Left hindlimb (tissue), 1 donor: ENCODE measurements at regions not wholly inside any gene's neighbourhood (a gene's known extent, or its start where the extent isn't known, plus 50 kb on each side); places are given as distances from the start of the nearest gene placed in this dataset.
"Not testable (repeated sequence)": the region's sequence is repeated elsewhere in the genome, so short reads cannot be mapped to it uniquely, and the experiment has no call there.

Experiments used
- DNase-seq: peaks from one replicate; pipeline ENCODE4 v3.0.0-alpha.2; 2018

DNA sequence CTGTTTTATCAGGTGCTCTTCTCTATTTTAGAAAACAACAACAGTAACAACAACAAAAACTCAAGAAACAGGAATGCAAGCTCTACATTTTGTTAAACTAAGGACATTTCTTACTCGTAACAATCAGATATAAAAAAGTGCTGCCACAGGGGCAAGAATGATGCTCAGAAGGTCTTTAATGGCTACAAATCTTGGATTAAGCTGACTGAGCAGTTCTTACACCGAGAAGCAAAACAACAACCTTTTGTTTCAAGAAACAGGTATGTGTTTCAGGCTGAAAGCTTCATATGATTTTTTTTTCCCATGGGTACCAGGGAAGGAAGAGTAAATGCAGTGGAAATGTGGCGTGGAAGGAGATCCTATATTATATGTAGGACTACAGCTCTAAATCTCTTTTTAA is 786.8 kb upstream of the FBXO33 start:
- no peak for DNase-seq

DNA sequence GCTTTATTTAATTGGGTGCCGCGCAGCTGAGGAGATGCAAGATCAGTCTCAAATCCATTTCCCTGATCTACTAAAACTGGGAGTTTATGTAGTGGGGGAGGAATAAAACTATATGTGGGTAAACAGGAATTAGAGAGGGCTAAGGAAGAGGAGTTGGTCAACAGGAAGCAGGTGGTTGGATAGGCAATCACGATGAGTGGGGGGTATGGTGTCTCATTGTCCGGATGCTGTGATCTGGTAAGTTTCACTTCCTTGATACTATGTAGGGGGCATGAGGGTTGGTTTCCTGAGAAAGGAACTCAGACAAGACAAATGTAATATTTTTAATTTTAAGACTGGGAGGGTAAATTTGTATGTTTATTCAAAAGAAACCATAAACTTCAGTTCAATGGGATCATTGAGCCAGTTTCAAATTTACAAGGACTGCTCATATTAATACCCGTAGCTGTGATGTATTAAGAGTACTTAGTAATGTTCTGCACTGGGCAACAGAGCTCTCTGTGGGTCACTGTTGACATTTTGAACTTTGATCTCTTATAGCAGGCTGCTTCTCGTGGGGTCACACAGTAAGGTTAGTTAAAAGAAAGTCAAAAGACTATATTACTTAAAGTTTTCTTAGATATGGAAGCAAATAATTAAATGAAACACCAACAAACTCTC is 786.2 kb upstream of the FBXO33 start:
- no peak for DNase-seq

DNA sequence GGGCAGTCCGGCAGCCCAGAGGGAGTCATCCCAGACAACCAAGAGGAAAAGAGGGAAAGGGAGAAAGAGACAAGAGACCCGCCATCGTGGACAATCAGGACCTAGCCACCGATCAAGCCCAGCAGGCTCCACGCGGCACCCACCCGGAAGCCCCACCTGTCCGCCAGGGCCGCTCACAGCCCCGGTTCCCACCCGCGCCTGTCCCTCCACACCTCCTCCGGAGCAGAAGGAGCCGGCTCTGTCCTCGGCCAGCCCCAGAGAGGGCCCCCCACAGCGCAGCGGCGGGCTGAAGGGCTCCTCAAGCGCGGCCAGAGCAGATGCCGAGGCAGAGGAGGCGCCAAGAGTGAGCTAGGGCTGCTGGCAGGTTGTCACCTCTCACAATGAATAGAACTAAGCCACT is 784.7 kb upstream of the FBXO33 start:
- no peak for DNase-seq

DNA sequence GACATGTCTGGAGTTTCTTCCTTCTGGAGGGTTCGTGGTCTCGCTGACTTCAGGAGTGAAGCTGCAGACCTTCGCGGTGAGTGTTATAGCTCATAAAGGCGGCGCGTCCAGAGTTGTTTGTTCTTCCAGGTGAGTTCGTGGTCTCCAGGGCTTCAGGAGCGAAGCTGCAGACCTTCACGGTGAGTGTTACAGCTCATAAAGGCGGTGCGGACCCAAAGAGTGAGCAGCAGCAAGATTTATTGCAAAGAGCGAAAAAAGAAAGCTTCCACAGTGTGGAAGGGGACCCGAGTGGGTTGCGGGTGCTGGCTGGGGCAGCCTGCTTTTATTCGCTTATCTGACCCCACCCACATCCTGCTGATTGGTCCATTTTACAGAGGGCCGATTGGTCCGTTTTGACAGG is 784.2 kb upstream of the FBXO33 start:
- DNase-seq, result not testable (repeated sequence)

DNA sequence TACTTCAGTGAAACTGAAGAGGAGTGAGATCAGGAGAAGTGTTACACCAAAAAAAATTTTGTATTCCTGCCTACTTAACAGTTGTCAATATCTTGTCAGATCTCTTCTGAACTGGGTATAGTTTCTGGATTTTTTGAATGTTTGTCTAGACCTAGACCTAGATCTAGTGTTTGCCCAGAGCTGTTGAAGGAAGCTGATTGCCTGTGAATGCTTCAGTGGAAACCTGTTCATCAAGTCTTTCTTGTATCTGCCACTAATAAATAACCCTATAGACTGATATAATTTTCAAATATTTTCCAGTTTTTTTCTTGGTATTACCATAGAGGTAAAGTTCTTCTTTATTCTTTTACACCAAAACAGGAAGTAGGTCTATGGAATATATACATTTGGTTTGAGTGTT is 781.5 kb upstream of the FBXO33 start:
- no peak for DNase-seq

DNA sequence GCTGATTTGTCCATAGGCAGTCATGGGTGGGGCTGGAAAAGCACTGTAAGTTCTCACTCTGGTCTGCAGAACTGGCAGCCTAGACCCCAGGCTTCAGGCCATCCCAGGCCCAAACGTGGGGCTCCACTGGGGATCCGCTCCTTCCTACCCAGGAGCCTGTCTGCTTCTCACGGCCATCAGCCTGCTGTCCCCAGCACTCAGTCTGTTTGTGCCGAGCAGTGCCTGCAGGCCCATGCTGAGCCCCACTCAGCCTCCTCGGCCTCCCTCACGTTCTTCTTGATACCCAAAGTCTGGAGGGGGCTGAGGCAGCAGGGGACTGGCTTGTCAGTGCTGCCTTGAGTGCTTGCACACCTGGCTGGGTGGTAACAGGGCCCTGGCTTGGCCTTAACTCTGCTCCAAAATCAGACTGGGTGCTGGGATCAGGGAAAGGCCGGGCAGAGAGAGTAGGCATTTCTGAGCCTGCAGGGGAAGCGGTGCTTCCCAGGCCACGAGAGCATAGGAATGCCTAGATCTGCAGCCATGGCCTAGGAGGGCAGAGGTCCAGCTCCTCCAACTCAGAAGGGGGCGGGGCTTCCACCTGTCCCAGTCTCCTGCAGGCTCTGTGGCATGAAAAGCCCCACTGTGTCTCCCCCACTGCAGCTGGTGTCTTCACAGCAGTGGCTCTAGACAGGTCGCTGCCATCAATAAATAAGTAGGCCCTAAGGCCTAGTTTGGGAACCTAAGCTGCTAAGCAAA is 772.4 kb upstream of the FBXO33 start:
- DNase-seq, result no peak

DNA sequence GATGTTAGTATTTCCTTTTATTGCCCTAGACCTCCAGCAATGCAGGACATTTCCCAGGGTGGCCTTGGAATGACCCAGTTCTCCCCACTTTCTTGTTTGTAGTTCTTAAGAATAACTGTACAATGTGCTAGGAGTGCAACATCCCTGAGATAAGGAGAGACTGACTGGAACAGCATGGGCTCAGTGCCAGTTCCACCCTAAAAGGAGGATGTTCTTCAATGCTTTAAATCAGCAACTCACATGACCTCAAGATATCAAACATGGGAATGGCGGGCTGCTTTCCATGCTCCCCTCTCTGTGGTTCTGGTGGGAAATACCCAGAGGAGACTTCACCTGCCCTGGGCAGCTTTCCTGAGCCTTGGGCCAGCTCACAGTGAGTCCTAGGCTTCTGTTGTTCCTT is 766.9 kb upstream of the FBXO33 start:
- no peak for DNase-seq

DNA sequence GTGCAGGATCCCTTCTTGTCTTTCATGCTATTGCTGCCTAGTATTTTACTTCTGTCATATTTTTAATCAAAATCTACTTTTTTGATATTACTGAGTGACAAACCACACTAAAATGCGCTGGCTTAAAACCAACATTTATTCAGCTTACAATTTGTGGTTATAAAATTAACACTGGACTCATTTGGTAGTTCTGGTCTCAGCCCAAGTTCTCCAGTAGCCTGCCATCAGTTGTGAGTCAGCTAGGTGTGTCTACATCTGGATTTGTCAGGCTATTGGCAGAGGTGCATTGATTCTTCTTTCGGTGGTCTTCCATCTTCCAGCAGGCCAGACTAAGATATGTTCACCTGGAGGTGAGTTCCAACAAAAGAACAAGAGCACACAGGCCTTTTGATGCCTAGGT is 765.1 kb upstream of the FBXO33 start:
- DNase-seq, result no peak

DNA sequence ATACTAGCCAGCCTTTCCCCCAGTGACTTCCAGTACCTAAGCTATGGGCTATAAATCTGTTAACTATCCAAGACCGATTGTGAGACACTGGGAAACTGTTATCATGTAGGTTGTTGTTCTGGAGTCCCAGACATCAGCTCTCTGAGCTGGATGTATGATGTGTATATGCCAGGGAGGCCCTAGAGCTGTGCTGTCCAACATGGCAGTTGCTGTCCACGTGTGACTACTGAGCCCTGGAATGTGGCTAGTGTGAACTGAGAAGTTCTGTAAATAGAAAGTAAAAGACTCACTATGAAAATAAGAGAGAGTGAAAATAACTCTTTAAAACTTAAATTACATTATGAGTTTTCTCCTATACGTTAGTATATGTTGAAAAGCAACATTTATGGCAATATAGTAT is 755.8 kb upstream of the FBXO33 start:
- DNase-seq, result no peak

DNA sequence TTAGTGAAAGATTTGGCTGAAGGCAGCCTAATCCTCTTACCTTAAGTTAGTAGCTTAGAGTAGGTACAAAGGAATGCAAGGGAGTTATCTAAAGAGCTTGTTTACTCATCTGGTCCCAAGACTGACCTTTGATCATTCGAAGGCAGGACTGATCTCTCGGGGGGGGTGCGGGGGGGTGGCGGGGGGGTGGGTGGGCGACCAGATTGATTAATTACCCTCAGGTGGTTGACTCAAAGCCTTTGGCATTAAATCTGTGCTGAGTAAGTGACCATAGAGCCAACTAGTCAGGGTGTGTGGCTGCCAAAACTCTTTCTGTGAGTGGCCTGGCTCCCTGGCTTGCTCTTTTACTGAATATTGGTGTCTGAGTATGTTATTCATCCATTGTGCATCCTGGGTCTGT is 731.9 kb upstream of the FBXO33 start:
- DNase-seq, result no peak

DNA sequence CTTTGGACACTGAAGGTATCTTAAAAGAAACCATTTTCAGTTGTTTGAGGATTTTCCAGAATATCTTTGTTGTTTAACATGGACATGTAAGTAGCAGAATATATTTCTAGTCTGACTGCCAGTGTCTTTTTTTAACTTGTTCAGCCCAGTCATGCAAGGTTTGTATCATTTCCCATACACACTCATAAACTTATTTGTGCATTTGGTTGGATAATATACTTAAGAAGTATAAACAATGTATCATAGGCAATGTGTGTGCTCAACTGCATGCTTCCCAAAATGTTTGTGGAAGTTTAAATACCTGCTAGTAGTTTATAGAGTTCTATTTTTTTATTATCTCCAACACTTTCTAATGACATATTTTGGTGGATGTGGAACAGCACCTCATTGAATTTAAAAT is 707.4 kb upstream of the FBXO33 start:
- DNase-seq, result no peak

DNA sequence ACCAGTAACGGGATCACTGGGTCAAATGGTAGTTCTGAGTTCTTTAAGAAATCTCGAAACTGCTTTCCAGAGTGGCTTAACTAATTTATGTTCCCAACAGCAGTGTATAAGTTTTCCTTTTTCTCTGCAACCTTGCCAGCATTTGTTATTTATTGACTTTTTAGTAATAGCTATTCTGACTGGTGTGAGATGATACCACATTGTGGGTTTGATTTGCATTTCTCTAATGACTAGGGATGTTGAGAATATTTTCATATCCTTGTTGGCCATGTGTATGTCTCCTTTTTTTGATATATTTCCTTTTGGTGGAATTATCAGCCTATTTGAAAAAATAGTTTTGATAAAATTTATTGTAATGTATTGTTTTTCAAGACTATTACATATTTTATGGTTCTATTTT is 701.2 kb upstream of the FBXO33 start:
- DNase-seq, result no peak

DNA sequence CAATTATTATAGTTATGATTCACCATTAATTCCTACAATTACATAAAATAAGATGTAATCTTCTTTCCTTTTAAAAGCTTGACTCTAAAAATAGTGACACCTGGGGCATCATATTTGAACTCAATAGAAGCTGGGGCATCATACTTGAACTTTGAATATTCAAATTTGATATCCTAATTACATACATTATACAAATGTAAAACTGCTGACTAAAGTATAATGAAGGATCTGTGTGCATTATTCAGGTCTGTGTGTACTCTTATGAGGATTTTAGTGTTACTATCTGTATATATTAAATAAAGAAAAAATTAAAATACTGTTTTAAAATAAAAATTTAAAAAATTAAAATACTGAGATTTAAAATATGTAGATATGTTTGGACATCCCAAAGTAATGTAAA is 696.9 kb upstream of the FBXO33 start:
- no peak for DNase-seq

DNA sequence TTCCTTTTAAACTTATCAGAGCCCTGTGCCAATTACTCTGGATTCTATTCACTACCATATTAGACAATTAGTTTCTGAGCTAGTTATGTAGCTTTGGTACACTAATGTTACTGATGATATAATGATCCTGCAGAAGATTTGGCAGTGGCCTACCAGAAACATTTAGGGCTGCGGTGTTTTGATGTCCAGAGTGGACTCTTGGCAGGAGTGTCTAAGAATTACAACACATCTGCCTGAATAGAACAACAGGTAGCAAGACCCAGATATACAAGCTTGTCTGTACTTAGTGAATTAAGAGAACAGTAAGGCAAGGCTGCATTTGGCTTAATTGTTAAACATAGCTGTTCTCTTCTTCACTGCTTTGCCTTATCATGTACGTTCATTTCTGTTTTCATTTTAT is 691.6 kb upstream of the FBXO33 start:
- no peak for DNase-seq

DNA sequence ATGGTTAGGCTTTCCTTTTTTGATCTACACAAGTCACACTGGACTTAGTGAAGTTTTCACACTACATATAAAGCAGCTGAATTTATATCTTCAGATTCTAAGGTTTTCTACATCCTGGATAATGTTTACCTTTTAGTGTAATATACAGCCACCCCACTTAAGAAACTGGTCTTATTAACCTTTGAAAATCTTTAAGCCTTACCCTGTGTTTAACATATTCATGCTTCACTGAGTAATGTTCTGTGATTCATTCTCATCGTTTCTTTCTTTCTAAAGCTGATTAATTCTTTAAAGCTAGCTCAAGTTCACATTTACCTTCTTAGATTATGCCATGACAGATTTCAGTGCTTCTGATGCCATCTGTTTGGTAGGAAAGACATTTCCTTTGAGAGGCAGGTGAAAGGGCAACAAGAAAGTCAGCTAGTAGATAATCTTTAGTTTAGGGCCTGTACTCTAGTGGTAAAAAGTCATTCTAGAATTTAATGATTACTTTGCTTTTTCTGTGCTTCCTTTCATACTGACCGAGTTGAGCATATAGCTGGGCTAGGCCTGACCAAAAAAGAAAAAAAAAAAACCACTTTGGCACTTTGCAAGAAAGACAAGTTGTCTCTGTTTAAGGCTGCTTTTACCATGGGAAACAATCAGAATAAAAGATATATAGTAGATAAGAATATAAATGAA is 690.9 kb upstream of the FBXO33 start:
- no peak for DNase-seq

DNA sequence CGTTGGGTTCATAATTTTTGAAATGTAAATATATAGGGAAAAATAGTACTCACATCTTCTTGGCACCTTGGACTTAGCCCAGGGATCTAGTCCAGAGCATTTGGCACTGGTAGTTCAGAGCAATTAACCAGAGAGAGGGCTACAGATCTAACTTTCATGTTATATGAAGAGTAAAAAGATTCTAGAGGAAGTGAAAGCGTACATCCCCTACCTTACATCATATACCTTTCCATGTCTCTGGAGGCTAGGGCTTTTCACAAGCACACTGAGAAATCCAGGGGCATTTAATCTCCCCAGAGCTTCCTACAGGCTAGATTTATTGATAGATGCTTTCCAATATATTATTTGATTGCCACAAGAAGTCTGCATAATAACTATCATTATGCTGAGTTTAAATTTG is 687.5 kb upstream of the FBXO33 start:
- DNase-seq, result no peak

DNA sequence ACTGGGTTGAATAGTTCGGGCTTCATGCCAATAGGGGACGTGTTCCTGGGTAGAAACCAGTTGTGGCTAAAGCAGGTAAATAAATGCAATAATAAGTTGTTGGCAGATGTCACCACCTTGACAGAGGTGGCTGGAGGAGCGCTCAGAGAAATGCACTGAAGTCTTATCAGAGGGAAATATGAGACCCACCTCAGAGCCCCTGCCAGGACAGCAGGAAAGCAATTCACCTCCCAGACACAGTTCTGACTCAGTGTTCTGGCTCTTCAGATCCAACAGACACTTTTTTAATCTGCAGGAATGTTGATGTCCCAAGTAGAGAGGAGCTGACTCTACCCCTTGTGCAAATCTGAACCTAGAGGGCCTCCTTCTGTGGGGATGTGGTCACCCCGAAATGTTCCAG is 687.1 kb upstream of the FBXO33 start:
- DNase-seq, result no peak

DNA sequence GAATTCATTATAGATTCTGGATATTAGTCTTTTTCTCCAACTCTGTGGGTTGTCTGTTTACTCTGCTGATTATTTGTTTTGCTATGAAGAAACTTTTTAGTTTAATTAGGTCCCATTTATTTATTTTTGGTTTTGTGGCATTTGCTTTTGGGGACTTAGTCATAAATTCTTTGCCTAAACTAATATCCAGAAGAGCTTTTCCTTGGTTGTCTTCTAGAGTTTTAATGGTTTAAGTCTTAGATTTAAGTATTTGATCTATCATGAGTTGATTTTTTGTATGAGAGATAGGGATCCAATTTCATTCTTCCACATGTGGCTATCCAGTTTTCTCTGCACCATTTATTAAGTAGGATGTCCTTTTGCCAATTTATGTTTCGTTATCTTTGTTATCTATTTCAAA is 683.4 kb upstream of the FBXO33 start:
- DNase-seq, result no peak

DNA sequence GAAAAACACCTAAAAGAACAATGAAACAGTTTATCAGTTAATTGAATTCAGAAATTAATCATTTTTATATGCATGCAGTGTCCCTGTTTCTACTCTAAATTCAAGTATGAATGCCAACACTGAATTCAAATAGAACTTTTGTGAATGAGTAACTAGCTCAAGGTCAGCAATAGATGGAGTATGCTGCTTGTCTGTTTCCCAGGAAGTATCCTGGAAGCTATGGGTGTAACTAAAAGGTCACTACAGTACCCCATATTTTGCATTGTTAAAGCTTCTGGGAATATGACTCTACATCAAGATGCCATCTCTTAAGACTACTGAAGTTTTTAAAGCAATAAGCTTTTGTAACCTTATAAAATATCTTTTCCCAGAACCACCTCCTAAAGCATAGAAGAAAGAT is 681.4 kb upstream of the FBXO33 start:
- no peak for DNase-seq

DNA sequence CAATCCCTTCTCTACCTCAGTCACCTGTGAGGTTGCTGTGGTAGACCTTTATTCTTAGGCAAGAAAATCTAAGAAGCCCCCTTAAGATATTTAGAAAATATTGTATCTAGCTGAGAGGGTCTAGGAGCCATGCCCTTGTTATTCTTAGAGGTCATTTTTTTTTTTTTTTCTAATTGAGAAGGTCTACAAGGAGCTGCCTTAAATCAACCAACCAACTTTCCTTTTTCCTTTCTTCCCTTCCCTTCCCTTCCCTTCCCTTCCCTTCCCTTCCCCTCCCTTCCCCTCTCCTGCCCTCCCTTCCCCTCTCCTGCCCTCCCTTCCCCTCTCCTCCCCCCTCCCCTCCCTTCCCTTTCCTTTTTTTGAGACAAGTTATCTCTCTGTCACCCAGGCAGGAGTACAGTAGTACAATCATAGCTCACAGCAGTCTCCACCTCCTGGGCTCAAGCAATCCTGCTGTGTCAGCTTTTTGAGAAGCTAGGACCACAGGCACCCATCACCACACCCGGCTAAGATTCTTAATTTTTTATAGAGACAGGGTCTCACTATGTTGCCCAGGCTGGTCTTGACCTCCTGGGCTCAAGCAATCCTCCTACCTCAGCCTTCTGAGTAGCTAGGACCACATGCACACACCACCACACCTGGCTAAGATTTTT is 668.4 kb upstream of the FBXO33 start:
- no peak for DNase-seq

DNA sequence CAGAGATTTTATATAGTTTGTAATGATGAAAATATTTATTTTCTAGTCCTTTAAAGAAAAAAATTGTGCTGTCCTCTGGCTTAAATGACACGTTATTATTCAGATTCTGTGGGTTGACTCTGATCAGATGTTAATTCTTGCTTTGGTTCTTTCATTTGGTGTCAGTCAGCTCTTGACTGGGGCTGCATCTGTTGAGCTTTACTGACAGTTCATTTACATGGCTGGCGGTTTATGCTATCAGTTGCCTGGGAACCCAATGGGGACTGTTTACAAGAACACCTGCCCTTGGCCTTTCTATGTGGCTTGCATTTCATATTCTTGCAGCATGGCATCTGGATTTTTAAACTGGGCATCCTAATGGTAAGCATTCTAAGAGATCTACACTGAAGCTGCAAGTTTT is 667.1 kb upstream of the FBXO33 start:
- no peak for DNase-seq

DNA sequence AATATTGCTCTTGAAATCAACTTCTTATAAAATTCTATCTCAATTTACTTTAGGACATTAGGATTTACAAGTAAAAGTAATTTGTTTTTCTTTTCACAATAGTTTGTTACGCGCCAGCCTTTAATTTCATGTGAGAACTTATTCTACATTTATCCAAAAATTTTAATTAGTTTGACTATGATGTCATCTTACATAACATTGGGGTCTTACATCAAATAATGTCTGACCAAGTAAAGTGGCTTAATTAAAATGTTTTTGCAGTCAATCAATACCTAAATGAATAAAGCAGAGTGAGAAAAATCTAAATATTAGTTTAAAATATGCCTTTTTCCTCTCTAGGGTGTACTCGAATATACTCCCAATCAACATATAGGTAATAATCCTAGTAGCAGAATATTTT is 666.2 kb upstream of the FBXO33 start:
- no peak for DNase-seq

DNA sequence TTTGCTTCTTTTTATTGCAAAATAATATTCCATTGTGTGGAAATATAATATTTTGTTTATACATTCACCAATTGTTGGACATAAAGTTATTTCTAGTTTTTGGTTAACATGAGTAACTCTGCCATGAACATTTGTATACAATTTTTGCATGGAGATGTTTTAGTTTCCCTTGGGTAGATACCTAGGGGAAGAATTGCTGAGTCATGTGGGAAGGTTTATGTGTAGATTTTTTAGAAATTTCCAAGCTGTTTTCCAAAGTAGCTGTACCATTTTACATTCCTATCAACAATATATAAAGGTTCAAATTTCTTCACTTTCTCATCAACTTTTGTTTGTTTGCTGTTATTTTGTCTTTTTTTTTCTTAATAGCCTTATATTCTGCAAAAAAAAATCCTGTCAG is 664.7 kb upstream of the FBXO33 start:
- no peak for DNase-seq

DNA sequence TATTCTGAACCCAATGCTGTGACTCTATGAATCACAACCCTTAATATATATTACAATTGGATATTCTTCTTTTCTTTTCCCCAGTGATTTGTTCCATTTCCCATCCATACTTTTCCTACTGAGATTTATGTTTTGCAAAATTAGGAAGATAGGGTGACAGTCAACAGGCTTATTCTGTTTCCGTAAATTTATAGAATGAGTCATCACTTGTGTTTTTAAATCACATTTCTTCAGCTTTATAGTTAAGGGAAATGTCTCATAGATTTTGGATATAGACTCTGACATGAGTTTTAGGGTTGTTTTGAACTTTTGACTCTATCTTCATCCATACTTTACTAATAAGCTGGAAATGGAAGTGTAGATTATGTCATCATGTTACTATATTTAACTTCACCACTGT is 661.6 kb upstream of the FBXO33 start:
- DNase-seq, result no peak
